Neuronal stem cell (in vitro differentiated cells): ENCODE measurements at regions not wholly inside any gene's neighbourhood (a gene's known extent, or its start where the extent isn't known, plus 50 kb on each side); places are given as distances from the start of the nearest gene placed in this dataset.
A peak's percentile ranks its signal among the peaks of the same experiment; 100 is the strongest.

Source experiments
- DNase-seq: peaks from one replicate; pipeline ENCODE4 v3.0.0-alpha.2; 2013; ENCODE audit warnings: low spot score
- H2AFZ ChIP-seq: one replicate; pipeline ENCODE4 v1.6.1; 2013; ENCODE audit warnings: mild to moderate bottlenecking, low read length, inconsistent platforms
- H2AK5ac ChIP-seq: 2 replicates; pipeline ENCODE4 v1.6.1; 2013; ENCODE audit warnings: low read depth, mild to moderate bottlenecking, inconsistent platforms, low read length, moderate library complexity, mixed read lengths
- H2BK120ac ChIP-seq: 2 replicates; pipeline ENCODE4 v1.6.1; 2013; ENCODE audit warnings: low read depth, mild to moderate bottlenecking, inconsistent platforms, low read length, moderate library complexity, mixed read lengths
- H2BK12ac ChIP-seq: one replicate; pipeline ENCODE4 v1.6.1; 2013; ENCODE audit warnings: low read length, inconsistent platforms
- H2BK15ac ChIP-seq: 2 replicates; pipeline ENCODE4 v1.6.1; 2013; ENCODE audit warnings: mild to moderate bottlenecking, low read length, inconsistent platforms, mixed read lengths
- H2BK5ac ChIP-seq: one replicate; pipeline ENCODE4 v1.6.1; 2013; ENCODE audit warnings: inconsistent platforms, mild to moderate bottlenecking, low read length, moderate library complexity
- H3K14ac ChIP-seq: one replicate; pipeline ENCODE4 v1.6.1; 2013; ENCODE audit warnings: low read length, inconsistent platforms
- H3K18ac ChIP-seq: 2 replicates; pipeline ENCODE4 v1.6.1; 2013; ENCODE audit warnings: low read length, inconsistent platforms
- H3K23ac ChIP-seq: 2 replicates; pipeline ENCODE4 v1.6.1; 2013; ENCODE audit warnings: low read depth, mild to moderate bottlenecking, mixed read lengths, low read length, inconsistent platforms; ENCODE audit not compliant: poor library complexity
- H3K27ac ChIP-seq: replicated peaks from 3 replicates; pipeline ENCODE4 v1.5.1; 2013; ENCODE audit warnings: low read length, inconsistent platforms
- H3K27me3 ChIP-seq, 3 experiments: 2 replicates each; pipeline ENCODE4 v1.6.1; 2013; ENCODE audit warnings: low read length in 3 of 3, mild to moderate bottlenecking in 2 of 3, inconsistent platforms in 1 of 3, low read depth in 1 of 3, mixed read lengths in 1 of 3, moderate library complexity in 1 of 3; ENCODE audit not compliant: control insufficient read depth in 3 of 3, insufficient read depth in 3 of 3
- H3K36me3 ChIP-seq, 2 donors: replicated peaks in 1 of 2; 2 replicates each; pipeline ENCODE4 v1.6.1; 2013; ENCODE audit warnings: low read length in 2 of 2; ENCODE audit not compliant: control insufficient read depth in 2 of 2, insufficient read depth in 2 of 2
- H3K4ac ChIP-seq: 2 replicates; pipeline ENCODE4 v1.6.1; 2013; ENCODE audit warnings: inconsistent platforms, mild to moderate bottlenecking, low read length, moderate library complexity
- H3K4me1 ChIP-seq, 2 donors: 1 replicate in 1 of 2; 2 replicates in 1 of 2; pipeline ENCODE4 v1.6.1; 2013; ENCODE audit warnings: low read length in 2 of 2, low read depth in 1 of 2; ENCODE audit not compliant: control insufficient read depth in 2 of 2, insufficient read depth in 1 of 2
- H3K4me2 ChIP-seq: one replicate; pipeline ENCODE4 v1.6.1; 2013; ENCODE audit warnings: mild to moderate bottlenecking, low read length, inconsistent platforms; ENCODE audit not compliant: insufficient read depth, poor library complexity, severe bottlenecking
- H3K4me3 ChIP-seq, 2 donors: 2 replicates each; pipeline ENCODE4 v1.5.1; 2013; ENCODE audit warnings: low read length in 2 of 2, mild to moderate bottlenecking in 2 of 2, inconsistent platforms in 1 of 2, moderate library complexity in 1 of 2
- H3K79me1 ChIP-seq: one replicate; pipeline ENCODE4 v1.6.1; 2013; ENCODE audit warnings: low read depth, mild to moderate bottlenecking, inconsistent platforms, low read length, moderate library complexity
- H3K9ac ChIP-seq: one replicate; pipeline ENCODE4 v1.6.1; 2013; ENCODE audit warnings: mild to moderate bottlenecking, low read depth, low read length, inconsistent platforms; ENCODE audit not compliant: poor library complexity
- H3K9me3 ChIP-seq, 2 donors: replicated peaks in 1 of 2; 2 replicates each; pipeline versions ENCODE3 to v1.6.1; 2013; ENCODE audit warnings: low read length in 2 of 2, mild to moderate bottlenecking in 2 of 2, inconsistent platforms in 1 of 2, low read depth in 1 of 2, mixed read lengths in 1 of 2, moderate library complexity in 1 of 2; ENCODE audit not compliant: control insufficient read depth in 2 of 2, insufficient read depth in 1 of 2
- H4K8ac ChIP-seq: one replicate; pipeline ENCODE4 v1.6.1; 2013; ENCODE audit warnings: low read depth, mild to moderate bottlenecking, inconsistent platforms, low read length, moderate library complexity
- H4K91ac ChIP-seq: one replicate; pipeline ENCODE4 v1.6.1; 2013; ENCODE audit warnings: low read length, low read depth, mild to moderate bottlenecking, inconsistent platforms; ENCODE audit not compliant: poor library complexity
- WGBS, 2 donors: extraction: QIAGEN DNeasy Blood & Tissue Kit; methylation state at CpG; one replicate each; pipeline ENCODE4 v1.1.7; 2013; ENCODE audit warnings: missing lambda C conversion rate in 2 of 2, mixed read lengths in 1 of 2; ENCODE audit not compliant: insufficient read length in 2 of 2, insufficient replicate concordance in 1 of 2; ENCODE audit errors: extremely low coverage in 2 of 2; 5-methylcytosine and 5-hydroxymethylcytosine counted together

DNA sequence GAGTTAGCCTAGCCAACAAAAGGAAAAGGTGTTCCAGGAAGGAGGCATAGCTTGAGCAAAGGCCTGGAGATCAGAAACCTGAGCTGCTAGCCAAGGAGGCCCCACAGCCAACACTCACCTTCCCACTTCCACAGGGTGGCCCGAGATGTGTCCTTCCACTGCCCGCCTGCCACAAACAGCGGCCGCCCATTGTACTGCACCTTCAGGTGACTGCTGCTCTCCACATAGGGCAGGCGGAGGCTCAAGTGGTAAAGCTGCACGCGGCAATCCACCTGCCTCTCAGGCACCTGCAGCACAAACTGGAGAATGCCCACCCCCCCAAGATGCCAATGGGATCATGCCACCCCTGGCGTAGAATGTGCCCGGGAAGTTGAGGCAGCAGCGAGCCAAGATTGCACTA lies 111.5 kb downstream of the RMI2 start:
- Histone ChIP-seq H4K91ac (no peak overlapping the region), H3K36me3 (no peaks in the 10 kb centered on the region), H3K9me3 (peaks cover 0 to 3% of the 10 kb centered on the region in 2 donors), H2AFZ (no peak overlapping the region), H3K4me3 (no peak overlapping the region), H3K79me1 (no peaks in the 10 kb centered on the region), H3K27ac (no peak overlapping the region), H3K4me2 (no peak overlapping the region), H3K18ac (peak overlapping the region; percentile 23), H2BK120ac (no peak overlapping the region), H3K27me3 (peaks cover 0 to 5% (median 0%) of the 10 kb centered on the region in 3 experiments), H2AK5ac (no peak overlapping the region), H2BK12ac (no peak overlapping the region), H3K4me1 (no peaks in the 10 kb centered on the region), H3K4ac (no peak overlapping the region), H3K14ac (peak overlapping the region; percentile 63), H3K9ac (no peak overlapping the region), H2BK15ac (no peak overlapping the region), H2BK5ac (no peak overlapping the region), H3K23ac (no peak overlapping the region), H4K8ac (no peak overlapping the region)
- WGBS, 2 donors: no CpG with 5 or more reads among the region's 10 CpGs
- DNase-seq: no peak

DNA sequence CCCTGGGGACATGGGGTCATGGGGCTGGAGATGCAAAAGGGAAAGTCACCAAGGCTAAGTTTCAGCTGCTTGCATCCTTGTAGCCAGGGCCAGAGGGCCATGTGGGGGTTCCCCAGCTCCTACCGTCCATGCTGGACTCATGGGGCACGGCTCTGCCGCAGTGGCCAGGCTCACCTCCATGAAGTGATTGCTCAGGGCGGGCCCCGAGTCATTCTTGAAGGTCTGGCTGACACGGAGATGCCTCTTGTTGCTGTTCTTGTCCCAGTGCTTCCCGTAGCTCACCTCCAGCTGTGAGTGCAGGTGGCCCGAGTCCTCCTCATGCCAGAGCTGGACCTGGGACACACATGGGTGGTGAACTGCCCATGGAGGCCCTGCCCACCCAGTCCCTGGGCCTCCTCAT lies 114.5 kb downstream of the RMI2 start:
- Histone ChIP-seq H2BK5ac (no peak overlapping the region), H3K27ac (no peak overlapping the region), H4K91ac (no peak overlapping the region), H3K14ac (no peak overlapping the region), H4K8ac (no peak overlapping the region), H2BK120ac (no peak overlapping the region), H3K18ac (peak overlapping the region; percentile 32), H3K36me3 (no peaks in the 10 kb centered on the region), H3K9ac (no peak overlapping the region), H3K27me3 (peaks cover 0 to 2% (median 0%) of the 10 kb centered on the region in 3 experiments), H3K79me1 (peaks cover 3% of the 10 kb centered on the region), H3K4me1 (no peaks in the 10 kb centered on the region), H2BK15ac (no peak overlapping the region), H3K4me3 (peak overlapping the region in 1 of 2 donors; percentile 14), H3K23ac (no peak overlapping the region), H2BK12ac (no peak overlapping the region), H3K9me3 (no peaks in the 10 kb centered on the region), H2AK5ac (no peak overlapping the region), H3K4ac (no peak overlapping the region), H3K4me2 (no peak overlapping the region), H2AFZ (no peak overlapping the region)
- no CpG with 5 or more reads among the region's 8 CpGs for WGBS, 2 donors
- no peak for DNase-seq

DNA sequence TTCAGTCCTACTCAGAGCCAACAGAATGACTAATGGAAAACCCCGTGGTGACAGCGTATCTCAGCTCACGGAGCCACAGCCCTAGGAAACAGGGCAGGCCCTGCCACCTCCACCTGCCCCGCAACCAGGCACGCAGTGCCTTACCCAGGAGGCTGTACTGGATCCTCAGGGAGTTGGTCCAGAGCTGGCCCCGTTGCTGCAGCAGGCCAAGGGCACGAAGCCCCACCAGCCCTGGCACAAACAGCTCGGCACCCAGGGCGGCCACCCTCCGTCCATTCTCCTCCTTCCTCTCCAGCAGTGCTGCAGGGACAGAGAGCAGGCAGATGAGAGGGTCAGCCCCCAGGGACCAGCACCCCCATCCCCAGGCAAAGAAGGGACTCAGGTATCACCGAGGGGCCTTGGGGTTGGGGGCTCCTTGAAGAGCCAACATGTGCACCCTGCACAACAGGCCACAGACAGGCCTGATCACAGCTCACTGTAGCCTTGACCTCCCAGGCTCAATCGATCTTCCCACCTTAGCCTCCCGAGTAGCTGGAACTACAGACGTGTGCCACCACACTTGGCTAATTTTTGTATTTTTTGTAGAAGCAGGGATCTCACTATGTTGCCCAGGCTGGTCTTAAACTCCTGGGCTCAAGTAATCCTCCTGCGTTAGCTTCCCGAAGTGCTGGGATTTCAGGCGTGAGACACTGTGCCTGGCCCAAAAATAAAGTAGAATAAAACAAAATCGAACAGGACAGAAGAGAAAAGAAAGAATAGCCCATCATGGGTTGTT lies 115.7 kb downstream of the RMI2 start:
- H3K79me1 ChIP-seq: peaks cover 3% of the 10 kb centered on the region
- whole genome bisulfite sequencing, 2 donors: no CpG with 5 or more reads among the region's 18 CpGs

DNA sequence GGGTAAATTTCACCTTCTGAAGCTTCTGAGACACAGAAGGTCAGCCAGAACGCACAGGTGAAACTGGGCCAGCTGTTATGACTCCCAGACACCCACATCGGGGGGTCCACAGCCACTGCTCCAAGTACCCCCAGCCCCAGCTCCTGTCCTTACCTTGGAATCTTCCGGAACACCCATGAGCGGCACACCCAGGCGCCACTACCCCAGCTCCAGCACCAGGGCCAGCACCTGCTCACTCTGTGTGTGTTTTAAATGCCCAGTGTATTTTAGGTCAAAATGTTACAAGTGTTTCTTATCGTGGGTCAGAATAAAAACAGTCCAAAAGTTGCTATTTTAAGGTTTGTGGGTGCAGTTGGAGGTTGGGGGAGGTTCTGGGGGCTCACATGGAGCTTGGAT lies 116.3 kb downstream of the RMI2 start:
- Histone ChIP-seq H2BK5ac (no peak overlapping the region), H2BK120ac (no peak overlapping the region), H3K23ac (no peak overlapping the region), H3K36me3 (no peaks in the 10 kb centered on the region), H2BK12ac (no peak overlapping the region), H3K9ac (no peak overlapping the region), H3K4me2 (no peak overlapping the region), H2AK5ac (no peak overlapping the region), H3K18ac (no peak overlapping the region), H4K8ac (no peak overlapping the region), H2AFZ (no peak overlapping the region), H3K27me3 (peaks cover 0 to 5% (median 0%) of the 10 kb centered on the region in 3 experiments), H4K91ac (no peak overlapping the region), H3K4ac (no peak overlapping the region), H3K4me1 (no peaks in the 10 kb centered on the region), H3K4me3 (no peak overlapping the region), H3K14ac (no peak overlapping the region), H3K27ac (no peak overlapping the region), H3K79me1 (peaks cover 3% of the 10 kb centered on the region), H3K9me3 (no peaks in the 10 kb centered on the region), H2BK15ac (no peak overlapping the region)
- no peak for DNase-seq
- no CpG with 5 or more reads among the region's 6 CpGs for WGBS, 2 donors

More for the DNA sequence above, 115.7 kb downstream of the RMI2 start:
- Histone ChIP-seq H3K18ac (peak overlapping the region; percentile 79), H4K8ac (peak overlapping the region; percentile 86), H3K4me3 (no peak overlapping the region), H3K9me3 (no peaks in the 10 kb centered on the region), H3K4me1 (no peaks in the 10 kb centered on the region), H2BK5ac (no peak overlapping the region), H3K27me3 (peaks cover 0 to 5% (median 0%) of the 10 kb centered on the region in 3 experiments), H4K91ac (no peak overlapping the region), H3K4me2 (no peak overlapping the region), H3K36me3 (no peaks in the 10 kb centered on the region), H2BK12ac (no peak overlapping the region), H3K14ac (peak overlapping the region; percentile 63), H3K4ac (no peak overlapping the region), H2BK120ac (no peak overlapping the region), H2BK15ac (no peak overlapping the region), H2AK5ac (peak overlapping the region; percentile 40), H3K9ac (peak overlapping the region; percentile 30), H2AFZ (no peak overlapping the region), H3K27ac (no peak overlapping the region), H3K23ac (peak overlapping the region; percentile 67)
- DNase-seq: no peak
